Liver (tissue), 8 donors: ENCODE measurements at regions not wholly inside any gene's neighbourhood (a gene's known extent, or its start where the extent isn't known, plus 50 kb on each side); places are given as distances from the start of the nearest gene placed in this dataset.

Experiments
- DNase-seq: peaks from one replicate; pipeline ENCODE4 v3.0.0-alpha.2; 2017; ENCODE audit warnings: low spot score
- H3K27ac ChIP-seq, 2 donors: one replicate each; pipeline ENCODE4 v1.7.0; 2013; ENCODE audit warnings: inconsistent platforms in 2 of 2, low read length in 2 of 2, control low read depth in 1 of 2, low read depth in 1 of 2, mild to moderate bottlenecking in 1 of 2
- H3K27me3 ChIP-seq, 4 donors: one replicate each; pipeline versions ENCODE4 v1.6.1 to v1.7.0; 2013; ENCODE audit warnings: low read length in 3 of 4, inconsistent platforms in 1 of 4, mild to moderate bottlenecking in 1 of 4, moderate library complexity in 1 of 4; ENCODE audit not compliant: control insufficient read depth in 4 of 4, insufficient read depth in 4 of 4
- H3K36me3 ChIP-seq, 4 donors: one replicate each; pipeline versions ENCODE4 v1.6.1 to v1.7.0; 2013; ENCODE audit warnings: low read length in 3 of 4, mild to moderate bottlenecking in 3 of 4, low read depth in 1 of 4, moderate library complexity in 1 of 4; ENCODE audit not compliant: control insufficient read depth in 4 of 4, insufficient read depth in 3 of 4
- H3K4me1 ChIP-seq, 4 donors: one replicate each; pipeline versions ENCODE4 v1.6.1 to v1.7.0; 2013; ENCODE audit warnings: low read length in 3 of 4, mild to moderate bottlenecking in 3 of 4, moderate library complexity in 1 of 4; ENCODE audit not compliant: control insufficient read depth in 4 of 4, insufficient read depth in 4 of 4
- H3K4me3 ChIP-seq, 3 donors: one replicate each; pipeline versions ENCODE4 v1.6.1 to v1.7.0; 2013; ENCODE audit warnings: low read length in 3 of 3, control low read depth in 1 of 3, low read depth in 1 of 3, mild to moderate bottlenecking in 1 of 3
- H3K9ac ChIP-seq, 2 donors: one replicate each; pipeline ENCODE4 v1.7.0; 2013; ENCODE audit warnings: low read length in 2 of 2, mild to moderate bottlenecking in 2 of 2, moderate library complexity in 2 of 2, control low read depth in 1 of 2, low read depth in 1 of 2
- H3K9me3 ChIP-seq, 4 donors: one replicate each; pipeline versions ENCODE4 v1.6.1 to v1.7.0; 2013; ENCODE audit warnings: low read length in 3 of 4; ENCODE audit not compliant: control insufficient read depth in 4 of 4
- FOXA1 ChIP-seq: IDR thresholded peaks from 2 replicates; pipeline ENCODE4 v1.6.1; 2016; ENCODE audit warnings: antibody characterized with exemption
- FOXA2 ChIP-seq: IDR thresholded peaks from 2 replicates; pipeline ENCODE4 v1.6.1; 2016; ENCODE audit warnings: antibody characterized with exemption
- HNF4G ChIP-seq: IDR thresholded peaks from 2 replicates; pipeline ENCODE4 v1.6.1; 2016; ENCODE audit warnings: antibody characterized with exemption
- JUND ChIP-seq, 2 donors: IDR thresholded peaks; 2 replicates each; pipeline ENCODE4 v1.6.1; 2016; ENCODE audit warnings: antibody characterized with exemption in 2 of 2
- NR2F2 ChIP-seq: IDR thresholded peaks from 2 replicates; pipeline ENCODE4 v1.6.1; 2016; ENCODE audit warnings: antibody characterized with exemption
- RXRA ChIP-seq, 2 donors: IDR thresholded peaks; 2 replicates each; pipeline ENCODE4 v1.6.1; 2017 to 2018; ENCODE audit warnings: antibody characterized with exemption in 2 of 2, mild to moderate bottlenecking in 1 of 2
- SP1 ChIP-seq: IDR thresholded peaks from 2 replicates; pipeline ENCODE4 v1.6.1; 2018; ENCODE audit warnings: antibody characterized with exemption, mild to moderate bottlenecking
- TAF1 ChIP-seq: conservative IDR thresholded peaks from 2 replicates; pipeline ENCODE4 v1.6.1; 2016; ENCODE audit warnings: antibody characterized with exemption, mild to moderate bottlenecking
- WGBS: extraction: QIAGEN DNeasy Blood & Tissue Kit; methylation state at CpG from one replicate; pipeline ENCODE4 v1.1.7; 2013; 5-methylcytosine and 5-hydroxymethylcytosine counted together
- TF ChIP-seq, protein P1 (sequence below): fragments of 150-350 bp; IDR thresholded peaks from 2 replicates; pipeline ENCODE4 v1.5.1; 2017; ENCODE audit warnings: improper control_type of control experiment, low read depth, low read length; ENCODE audit not compliant: missing input control
- TF ChIP-seq, protein P2 (sequence below): IDR thresholded peaks from 2 replicates; pipeline ENCODE4 v1.6.1; 2016; ENCODE audit warnings: antibody characterized with exemption, mild to moderate bottlenecking
- TF ChIP-seq, protein P3 (sequence below): IDR thresholded peaks from 2 replicates; pipeline ENCODE4 v1.6.1; 2016; ENCODE audit warnings: antibody characterized with exemption
- TF ChIP-seq, protein P4 (sequence below): IDR thresholded peaks from 2 replicates; pipeline ENCODE4 v1.6.1; 2016; ENCODE audit warnings: antibody characterized with exemption
- donor health status: healthy.
- donor health status: healthy.
- donor health status: healthy.
- donor health status: healthy.
- donor health status: healthy.

DNA sequence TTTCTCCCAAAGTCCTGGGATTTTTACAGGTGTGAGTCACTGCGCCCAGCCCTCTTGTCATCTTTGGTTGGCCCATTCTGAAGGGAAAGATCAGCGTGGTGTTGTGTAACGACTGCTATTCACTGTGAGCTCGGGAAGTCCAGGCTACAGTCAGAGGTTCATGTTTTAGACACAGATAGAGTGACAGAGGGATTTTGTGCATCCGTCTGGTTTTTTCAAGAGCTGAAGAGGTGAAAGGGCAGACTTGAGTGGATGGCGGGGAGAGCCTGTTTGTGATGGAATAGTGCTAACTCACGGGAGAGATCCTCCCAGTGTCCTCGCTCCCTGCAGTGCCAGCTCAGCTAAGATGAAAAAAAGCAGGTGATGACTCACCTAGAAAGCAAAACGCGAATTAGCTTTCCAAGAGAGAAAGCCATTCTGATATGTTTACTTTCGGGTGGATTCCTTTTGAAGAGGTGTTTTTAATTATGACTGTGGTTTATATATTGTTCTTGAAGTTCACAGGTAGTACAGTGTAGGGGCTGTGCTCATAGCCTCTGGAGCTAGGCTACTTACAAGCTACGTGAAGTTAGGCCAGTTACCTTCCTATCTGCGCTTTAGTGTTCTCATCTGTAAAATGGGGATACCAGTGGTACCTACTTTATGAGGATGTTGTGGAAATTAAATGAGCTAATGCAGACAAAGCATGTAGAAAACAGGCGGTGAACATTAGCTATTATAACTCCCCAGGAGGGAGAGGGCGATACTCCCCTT lies 67.2 kb downstream of the C11orf91 start:
- Histone ChIP-seq H3K36me3 (no peaks in the 10 kb centered on the region), H3K4me1 (no peaks in the 10 kb centered on the region), H3K4me3 (no peak overlapping the region), H3K9me3 (no peaks in the 10 kb centered on the region), H3K27me3 (no peaks in the 10 kb centered on the region), H3K9ac (no peak overlapping the region), H3K27ac (no peak overlapping the region)
- 78% methylated on average over 15 of the region's 15 CpGs for WGBS
- DNase-seq = no peak
- TF ChIP-seq SP1 = no peak
- no peak for TF ChIP-seq NR2F2
- TF ChIP-seq TAF1 = no peak
- TF ChIP-seq JUND (IDR thresholded peaks at IDR 0.05) = no peak
- TF ChIP-seq, protein P1, sequence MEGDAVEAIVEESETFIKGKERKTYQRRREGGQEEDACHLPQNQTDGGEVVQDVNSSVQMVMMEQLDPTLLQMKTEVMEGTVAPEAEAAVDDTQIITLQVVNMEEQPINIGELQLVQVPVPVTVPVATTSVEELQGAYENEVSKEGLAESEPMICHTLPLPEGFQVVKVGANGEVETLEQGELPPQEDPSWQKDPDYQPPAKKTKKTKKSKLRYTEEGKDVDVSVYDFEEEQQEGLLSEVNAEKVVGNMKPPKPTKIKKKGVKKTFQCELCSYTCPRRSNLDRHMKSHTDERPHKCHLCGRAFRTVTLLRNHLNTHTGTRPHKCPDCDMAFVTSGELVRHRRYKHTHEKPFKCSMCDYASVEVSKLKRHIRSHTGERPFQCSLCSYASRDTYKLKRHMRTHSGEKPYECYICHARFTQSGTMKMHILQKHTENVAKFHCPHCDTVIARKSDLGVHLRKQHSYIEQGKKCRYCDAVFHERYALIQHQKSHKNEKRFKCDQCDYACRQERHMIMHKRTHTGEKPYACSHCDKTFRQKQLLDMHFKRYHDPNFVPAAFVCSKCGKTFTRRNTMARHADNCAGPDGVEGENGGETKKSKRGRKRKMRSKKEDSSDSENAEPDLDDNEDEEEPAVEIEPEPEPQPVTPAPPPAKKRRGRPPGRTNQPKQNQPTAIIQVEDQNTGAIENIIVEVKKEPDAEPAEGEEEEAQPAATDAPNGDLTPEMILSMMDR = no peak

DNA sequence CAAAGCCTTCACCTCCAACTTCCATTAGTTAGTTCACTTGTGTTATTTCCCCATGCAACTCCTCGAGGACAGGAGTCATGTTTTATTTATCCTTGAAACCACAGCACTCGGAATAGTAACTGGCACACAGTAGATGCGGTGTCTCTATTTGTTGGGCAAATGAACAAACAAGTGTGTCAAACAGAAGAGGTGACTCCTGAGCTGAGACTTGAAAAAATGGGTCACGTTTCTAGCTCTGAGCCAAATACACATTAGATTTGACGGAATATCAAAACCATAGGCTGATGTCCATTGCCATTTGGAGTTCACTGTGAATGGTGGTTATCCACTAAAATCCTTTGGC lies 68.9 kb downstream of the C11orf91 start:
- H3K36me3 ChIP-seq = no peaks in the 10 kb centered on the region
- 69% methylated on average over 5 of the region's 5 CpGs for WGBS
- DNase-seq = no peak
- TF ChIP-seq HNF4G (no peak), TAF1 (no peak), FOXA1 (no peak), RXRA (IDR thresholded peaks at IDR 0.05) (no peak), SP1 (no peak), NR2F2 (no peak), FOXA2 (no peak)
- TF ChIP-seq, protein P2, sequence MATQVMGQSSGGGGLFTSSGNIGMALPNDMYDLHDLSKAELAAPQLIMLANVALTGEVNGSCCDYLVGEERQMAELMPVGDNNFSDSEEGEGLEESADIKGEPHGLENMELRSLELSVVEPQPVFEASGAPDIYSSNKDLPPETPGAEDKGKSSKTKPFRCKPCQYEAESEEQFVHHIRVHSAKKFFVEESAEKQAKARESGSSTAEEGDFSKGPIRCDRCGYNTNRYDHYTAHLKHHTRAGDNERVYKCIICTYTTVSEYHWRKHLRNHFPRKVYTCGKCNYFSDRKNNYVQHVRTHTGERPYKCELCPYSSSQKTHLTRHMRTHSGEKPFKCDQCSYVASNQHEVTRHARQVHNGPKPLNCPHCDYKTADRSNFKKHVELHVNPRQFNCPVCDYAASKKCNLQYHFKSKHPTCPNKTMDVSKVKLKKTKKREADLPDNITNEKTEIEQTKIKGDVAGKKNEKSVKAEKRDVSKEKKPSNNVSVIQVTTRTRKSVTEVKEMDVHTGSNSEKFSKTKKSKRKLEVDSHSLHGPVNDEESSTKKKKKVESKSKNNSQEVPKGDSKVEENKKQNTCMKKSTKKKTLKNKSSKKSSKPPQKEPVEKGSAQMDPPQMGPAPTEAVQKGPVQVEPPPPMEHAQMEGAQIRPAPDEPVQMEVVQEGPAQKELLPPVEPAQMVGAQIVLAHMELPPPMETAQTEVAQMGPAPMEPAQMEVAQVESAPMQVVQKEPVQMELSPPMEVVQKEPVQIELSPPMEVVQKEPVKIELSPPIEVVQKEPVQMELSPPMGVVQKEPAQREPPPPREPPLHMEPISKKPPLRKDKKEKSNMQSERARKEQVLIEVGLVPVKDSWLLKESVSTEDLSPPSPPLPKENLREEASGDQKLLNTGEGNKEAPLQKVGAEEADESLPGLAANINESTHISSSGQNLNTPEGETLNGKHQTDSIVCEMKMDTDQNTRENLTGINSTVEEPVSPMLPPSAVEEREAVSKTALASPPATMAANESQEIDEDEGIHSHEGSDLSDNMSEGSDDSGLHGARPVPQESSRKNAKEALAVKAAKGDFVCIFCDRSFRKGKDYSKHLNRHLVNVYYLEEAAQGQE = no peak
- TF ChIP-seq, protein P3, sequence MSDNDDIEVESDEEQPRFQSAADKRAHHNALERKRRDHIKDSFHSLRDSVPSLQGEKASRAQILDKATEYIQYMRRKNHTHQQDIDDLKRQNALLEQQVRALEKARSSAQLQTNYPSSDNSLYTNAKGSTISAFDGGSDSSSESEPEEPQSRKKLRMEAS = no peak
- TF ChIP-seq, protein P4, sequence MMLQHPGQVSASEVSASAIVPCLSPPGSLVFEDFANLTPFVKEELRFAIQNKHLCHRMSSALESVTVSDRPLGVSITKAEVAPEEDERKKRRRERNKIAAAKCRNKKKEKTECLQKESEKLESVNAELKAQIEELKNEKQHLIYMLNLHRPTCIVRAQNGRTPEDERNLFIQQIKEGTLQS = no peak
- TF ChIP-seq, protein P1 = no peak
- no peak overlapping the region for H3K27ac ChIP-seq
- no peaks in the 10 kb centered on the region for H3K27me3 ChIP-seq
- H3K9me3 ChIP-seq = no peaks in the 10 kb centered on the region
- no peaks in the 10 kb centered on the region for H3K4me1 ChIP-seq
- H3K9ac ChIP-seq = no peak overlapping the region
- H3K4me3 ChIP-seq = no peak overlapping the region
